ENCODE measurements at regions not wholly inside any gene's neighbourhood (a gene's known extent, or its start where the extent isn't known, plus 50 kb on each side); places are given as distances from the start of the nearest gene placed in this dataset.

- DNase-seq (ENCODE audit: low read depth): no peak
Measured at GRCh38 chr6:108734271-108734922, 113.8 kb upstream of the ARMC2 start.

DNA sequence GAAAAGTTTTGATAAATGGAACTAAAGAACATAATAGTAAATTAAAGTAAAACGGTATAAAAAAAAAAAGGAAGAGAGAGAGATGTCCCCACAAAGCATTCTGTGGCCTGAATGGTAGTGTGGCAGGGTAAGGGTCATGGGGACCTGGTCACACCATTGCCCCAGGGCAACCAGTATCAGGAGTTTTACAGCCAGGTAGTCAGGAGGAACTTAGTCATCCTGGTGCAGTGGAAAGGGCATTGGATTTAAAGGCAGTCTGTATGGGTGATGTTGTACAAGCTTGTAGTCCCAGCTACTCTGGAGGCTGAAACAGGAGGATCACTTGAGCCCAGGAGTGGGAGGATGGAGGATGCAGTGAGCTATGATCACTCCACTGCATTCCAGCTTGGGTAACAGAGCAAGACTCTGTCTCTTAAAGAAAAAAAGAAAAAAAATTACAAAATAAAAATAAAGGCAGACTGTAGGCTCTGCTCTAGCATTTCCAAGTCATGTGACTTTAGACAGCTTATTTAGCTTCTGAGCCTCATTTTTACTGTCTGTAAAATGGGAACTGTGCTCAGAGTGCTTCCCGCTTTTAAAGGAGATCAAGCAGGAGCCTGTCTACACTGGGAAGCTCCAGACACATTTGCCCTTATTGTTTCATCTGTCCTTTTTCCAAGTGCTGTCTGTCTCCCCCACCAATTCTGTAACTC, 112.8 kb upstream of the ARMC2 start:
- no peak for DNase-seq (ENCODE audit: low read depth)

GRCh38 chr6:108736002-108736361, 112.2 kb upstream of the ARMC2 start:
- no peak for DNase-seq (ENCODE audit: low read depth)

- DNase-seq (ENCODE audit: low read depth): peak; percentile 92
Measured at GRCh38 chr6:108736832-108737231, 111.4 kb upstream of the ARMC2 start.

DNA sequence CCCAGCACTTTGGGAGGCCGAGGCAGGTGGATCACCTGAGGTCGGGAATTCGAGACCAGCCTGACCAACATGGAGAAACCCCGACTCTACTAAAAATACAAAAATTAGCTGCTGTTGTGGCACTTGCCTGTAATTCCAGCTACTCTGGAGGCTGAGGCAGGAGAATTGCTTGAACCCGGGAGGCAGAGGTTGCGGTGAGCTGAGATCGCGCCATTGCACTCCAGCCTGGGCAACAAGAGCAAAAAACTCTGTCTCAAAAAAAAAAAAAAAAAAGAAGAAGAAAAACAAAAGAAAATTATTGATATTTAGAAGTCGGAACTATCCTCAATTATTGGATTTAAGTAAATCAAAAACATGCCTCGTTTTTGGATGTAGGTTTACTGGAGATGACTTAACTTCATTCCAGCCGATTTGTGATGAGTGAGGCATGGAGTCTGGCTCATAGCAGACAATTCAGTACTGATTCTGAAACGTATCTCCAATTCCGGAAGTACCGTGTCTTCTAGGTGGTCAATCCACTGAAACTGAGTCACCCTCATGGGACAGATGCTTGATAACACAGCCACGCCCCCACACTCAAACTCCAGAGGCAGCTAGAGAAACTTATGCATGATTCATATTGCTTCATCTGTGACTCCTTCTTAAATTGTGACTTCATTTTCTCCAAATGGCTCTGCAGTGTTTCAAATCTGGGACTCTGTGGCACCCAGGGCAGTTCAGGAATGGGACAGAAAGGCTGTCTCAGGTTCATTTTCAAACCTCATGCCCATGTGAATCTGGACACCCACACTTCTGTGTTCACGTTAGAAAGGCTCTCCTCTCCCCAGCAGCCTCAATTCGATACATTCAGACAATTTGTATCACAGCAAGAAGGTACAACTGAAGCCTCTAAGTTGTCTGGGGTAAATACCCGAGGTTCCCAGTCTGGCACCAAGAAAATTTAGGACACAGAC, 110.4 kb upstream of the ARMC2 start:
- peak; percentile 99 for DNase-seq (ENCODE audit: low read depth)

GRCh38 chr6:108738684-108739416, 109.4 kb upstream of the ARMC2 start:
- no peak for DNase-seq (ENCODE audit: low read depth)

GRCh38 chr6:108739496-108740330, 108.5 kb upstream of the ARMC2 start:
- no peak for DNase-seq (ENCODE audit: low read depth)

GRCh38 chr6:108741331-108741989, 106.8 kb upstream of the ARMC2 start:
- no peak for DNase-seq (ENCODE audit: low read depth)

GRCh38 chr6:108742041-108742440, 106.2 kb upstream of the ARMC2 start:
- no peak for DNase-seq (ENCODE audit: low read depth)

- DNase-seq (ENCODE audit: low read depth): no peak
Measured at GRCh38 chr6:108744244-108744972, 103.8 kb upstream of the ARMC2 start.

GRCh38 chr6:108744996-108745395, 103.2 kb upstream of the ARMC2 start:
- DNase-seq (ENCODE audit: low read depth): no peak

DNA sequence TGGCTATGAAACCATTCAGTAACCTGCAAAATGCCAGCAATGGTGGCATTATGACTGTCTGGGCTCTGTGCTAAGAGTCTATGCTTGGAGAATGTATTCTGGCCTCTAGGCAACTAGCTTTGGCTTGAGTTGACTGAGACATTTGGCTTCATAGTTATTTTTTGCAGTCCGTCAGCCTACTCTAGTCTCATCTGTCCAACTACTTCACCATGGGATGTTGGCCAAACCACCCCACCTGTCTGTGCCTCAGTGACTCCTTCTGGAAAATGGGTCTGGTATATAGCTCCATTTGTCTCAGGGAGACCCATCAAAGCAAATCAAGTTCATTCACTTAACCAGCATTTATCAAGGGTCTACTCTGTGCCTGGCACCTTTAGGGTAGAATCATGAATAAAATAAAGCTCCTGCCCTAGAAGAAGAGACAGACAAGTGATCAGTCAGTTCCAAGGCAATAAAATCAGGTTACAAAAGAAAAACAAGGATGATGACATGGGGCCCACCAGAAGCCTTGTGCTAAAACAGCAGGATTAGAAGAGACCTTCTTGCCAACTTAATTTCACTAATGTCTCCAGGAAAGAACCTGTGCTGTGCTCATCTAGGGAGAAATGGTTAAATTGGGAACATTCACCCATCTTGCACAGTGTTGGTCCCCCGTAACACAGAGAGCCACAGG, 102.4 kb upstream of the ARMC2 start:
- DNase-seq (ENCODE audit: low read depth): no peak

DNA sequence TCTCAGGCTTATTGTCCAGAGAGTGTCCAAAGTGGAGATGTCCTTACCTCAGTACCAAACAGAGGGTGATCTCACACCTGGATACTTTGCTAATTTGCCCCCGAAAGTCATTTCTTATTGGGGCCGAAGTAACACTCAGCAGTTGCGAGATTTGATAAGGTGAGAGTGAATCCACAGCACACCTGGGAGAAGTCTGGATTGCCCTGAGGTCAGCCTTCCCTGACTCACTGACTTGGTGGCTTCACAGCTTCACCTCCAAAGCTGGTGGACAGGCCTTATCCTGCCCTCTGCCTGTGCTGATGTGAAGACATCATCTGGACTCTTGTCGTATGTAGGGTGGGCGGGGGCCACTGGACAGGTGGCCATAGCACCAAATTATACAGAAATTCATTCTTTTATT, 101.9 kb upstream of the ARMC2 start:
- no peak for DNase-seq (ENCODE audit: low read depth)

DNA sequence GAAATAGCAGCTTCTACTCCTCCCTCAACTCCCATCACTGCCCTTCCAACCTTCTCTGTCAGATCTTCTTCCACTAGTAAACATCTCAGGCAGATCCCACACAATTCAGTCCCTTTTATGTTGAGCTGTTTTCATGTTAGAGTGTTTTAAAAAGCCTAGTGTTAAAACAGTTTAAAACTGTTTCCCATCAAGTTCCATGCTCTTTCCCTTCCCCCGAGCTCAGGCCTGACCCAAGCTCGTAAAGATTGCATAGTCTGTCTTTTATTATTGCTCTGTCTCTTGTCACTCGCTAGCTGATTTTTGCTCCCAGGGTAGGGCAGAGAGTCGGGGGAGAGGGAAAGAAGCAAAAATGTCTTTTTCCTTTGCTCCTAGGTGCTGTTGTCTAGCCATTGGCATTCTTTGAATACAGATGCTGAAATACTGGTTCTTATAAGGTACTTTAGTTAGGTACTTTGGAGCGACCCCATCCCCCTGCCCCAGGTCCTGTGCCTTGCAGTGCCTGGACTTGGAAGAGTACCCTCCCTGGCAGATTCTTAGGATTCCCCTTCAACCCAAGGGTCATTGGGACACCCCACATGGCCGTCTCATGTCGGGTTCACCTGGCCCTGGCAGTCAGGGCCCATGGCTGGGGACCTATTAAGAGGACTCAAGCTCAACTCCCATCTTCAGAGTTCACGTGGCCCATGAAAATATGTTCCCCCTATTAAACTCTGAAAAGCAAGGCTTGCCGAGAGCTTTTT, 101.2 kb upstream of the ARMC2 start:
- no peak for DNase-seq (ENCODE audit: low read depth)

DNA sequence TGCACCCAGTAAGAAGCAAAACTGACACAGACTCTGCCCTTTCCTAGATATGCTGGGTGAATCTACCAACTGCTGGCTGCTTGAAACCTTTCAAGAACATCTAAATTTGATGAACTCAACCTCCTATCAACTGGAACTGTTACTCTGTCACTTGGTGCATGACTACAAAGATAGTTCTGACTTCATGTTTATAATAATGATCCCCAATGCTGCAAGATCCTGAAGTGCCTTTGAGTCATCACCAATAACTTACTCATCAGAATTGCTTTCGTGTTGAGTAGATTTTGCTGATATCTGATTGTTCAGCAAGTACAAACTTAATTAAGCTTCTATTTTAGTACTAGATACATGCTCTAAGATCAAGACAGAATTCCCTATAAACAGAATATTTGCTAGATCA, 100.2 kb upstream of the ARMC2 start:
- DNase-seq (ENCODE audit: low read depth): no peak

- peak; percentile 16 for DNase-seq (ENCODE audit: low read depth)
Measured at GRCh38 chr6:108748959-108749358, 99.3 kb upstream of the ARMC2 start.

- DNase-seq (ENCODE audit: low read depth): no peak
Measured at GRCh38 chr6:108750801-108751200, 97.4 kb upstream of the ARMC2 start.

DNA sequence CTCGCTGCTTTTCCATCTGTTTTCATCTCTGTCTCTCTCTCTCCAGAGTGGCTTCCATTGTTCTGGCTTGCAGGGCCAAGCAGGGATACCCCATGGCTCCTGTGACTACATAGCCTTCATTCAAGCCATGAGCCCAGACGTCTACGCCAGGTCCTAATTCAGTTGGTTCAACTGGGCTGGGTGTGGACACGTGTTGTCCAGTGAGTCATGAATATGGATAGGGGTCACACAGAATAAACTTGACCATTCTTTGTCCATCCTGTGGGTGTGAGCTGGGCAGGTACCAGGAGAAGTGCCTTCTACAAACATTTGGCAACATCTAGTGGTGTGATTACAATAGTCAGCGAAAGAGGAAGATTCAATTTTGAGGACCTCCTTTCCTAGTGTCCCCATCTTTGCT, 96.9 kb upstream of the ARMC2 start:
- no peak for DNase-seq (ENCODE audit: low read depth)
